Panc1 (cell line): ENCODE measurements at regions not wholly inside any gene's neighbourhood (a gene's known extent, or its start where the extent isn't known, plus 50 kb on each side); places are given as distances from the start of the nearest gene placed in this dataset.

ENCODE experiments used
- CTCF ChIP-seq: fragments of 450-650 bp; IDR thresholded peaks from 2 replicates; pipeline ENCODE4 v1.5.1; 2017; ENCODE audit warnings: mild to moderate bottlenecking
- REST ChIP-seq, 2 experiments: IDR thresholded peaks; 2 replicates each; pipeline ENCODE4 v1.6.1; 2011 to 2012; ENCODE audit warnings: low read depth in 2 of 2, control low read depth in 1 of 2, low read length in 1 of 2, mild to moderate bottlenecking in 1 of 2, moderate library complexity in 1 of 2; ENCODE audit not compliant: insufficient read depth in 1 of 2

- TF ChIP-seq CTCF (no peak), REST (IDR thresholded peaks at IDR 0.05; ENCODE audit: insufficient read depth in 1 of 2, low read depth in 2 of 2, low read length in 1 of 2) (no peak)
These were observed 121.9 kb upstream of the SETBP1 start for GRCh38 chr18:44558767-44559166.
